GM21390 (cell line): ENCODE measurements at regions not wholly inside any gene's neighbourhood (a gene's known extent, or its start where the extent isn't known, plus 50 kb on each side); places are given as distances from the start of the nearest gene placed in this dataset.

ENCODE experiments used
- ATAC-seq: cut with Tn5 transposase; IDR thresholded peaks from one replicate; pipeline ENCODE4 v1.9.1; 2021; ENCODE audit not compliant: unreplicated experiment

DNA sequence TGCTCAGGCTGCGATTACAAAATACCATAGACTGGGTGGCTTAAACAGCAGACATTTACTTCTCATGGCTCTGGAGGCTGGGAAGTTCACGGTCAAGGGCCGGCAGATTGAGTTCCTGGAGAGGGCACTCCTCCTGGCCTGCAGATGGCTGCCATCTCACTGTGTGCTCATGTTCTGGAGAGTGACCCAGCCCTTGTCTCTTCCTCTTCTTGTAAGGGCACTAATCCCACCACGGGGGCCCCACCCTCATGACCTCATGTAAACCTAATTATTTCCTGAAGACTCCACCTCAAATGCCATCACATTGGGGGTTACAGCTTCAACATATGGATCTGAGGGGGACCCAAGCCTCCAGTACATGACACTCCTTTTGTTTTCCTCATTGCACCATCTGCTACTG, 56.0 kb upstream of the CLDN10 start:
- ATAC-seq = no peak

DNA sequence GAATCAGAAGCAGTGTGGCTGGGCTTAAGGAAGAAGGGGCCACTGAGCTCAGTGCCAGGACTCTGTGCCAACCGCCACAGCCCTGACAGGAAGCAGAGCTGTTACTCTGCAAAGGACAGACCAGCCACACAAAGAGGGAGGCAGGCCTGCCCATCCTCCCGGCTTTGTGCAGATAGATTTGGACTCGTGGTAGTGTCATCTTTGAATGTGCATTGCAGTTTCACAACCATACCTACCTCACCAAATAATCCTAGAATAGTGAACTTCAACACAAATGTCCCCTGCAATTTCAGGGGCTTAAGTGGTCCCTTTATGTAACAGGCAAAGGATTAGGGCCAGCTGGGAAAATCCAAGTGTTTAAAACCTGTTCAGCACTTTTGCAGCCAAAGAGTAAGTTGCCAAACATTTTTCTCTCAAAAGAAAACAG, 55.1 kb upstream of the CLDN10 start:
- ATAC-seq = no peak

DNA sequence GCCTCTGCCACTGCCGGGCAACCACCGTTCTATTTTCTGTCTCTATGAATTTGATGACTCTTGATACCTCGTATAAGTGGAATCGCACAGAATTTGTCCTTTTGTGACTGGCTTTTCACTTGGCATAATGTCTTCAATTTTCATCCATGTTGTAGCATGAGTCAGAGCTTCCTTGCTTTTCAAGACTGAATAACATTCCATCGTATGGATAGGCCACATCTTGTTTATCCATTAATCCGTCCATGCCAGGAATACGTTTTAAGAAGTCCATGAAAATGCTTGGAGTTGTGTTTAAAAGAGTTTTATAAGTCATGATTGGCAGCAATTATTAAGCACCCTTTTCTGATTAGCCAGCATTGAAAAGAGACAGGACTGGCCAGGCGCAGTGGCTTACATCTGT, 53.6 kb upstream of the CLDN10 start:
- no peak for ATAC-seq

DNA sequence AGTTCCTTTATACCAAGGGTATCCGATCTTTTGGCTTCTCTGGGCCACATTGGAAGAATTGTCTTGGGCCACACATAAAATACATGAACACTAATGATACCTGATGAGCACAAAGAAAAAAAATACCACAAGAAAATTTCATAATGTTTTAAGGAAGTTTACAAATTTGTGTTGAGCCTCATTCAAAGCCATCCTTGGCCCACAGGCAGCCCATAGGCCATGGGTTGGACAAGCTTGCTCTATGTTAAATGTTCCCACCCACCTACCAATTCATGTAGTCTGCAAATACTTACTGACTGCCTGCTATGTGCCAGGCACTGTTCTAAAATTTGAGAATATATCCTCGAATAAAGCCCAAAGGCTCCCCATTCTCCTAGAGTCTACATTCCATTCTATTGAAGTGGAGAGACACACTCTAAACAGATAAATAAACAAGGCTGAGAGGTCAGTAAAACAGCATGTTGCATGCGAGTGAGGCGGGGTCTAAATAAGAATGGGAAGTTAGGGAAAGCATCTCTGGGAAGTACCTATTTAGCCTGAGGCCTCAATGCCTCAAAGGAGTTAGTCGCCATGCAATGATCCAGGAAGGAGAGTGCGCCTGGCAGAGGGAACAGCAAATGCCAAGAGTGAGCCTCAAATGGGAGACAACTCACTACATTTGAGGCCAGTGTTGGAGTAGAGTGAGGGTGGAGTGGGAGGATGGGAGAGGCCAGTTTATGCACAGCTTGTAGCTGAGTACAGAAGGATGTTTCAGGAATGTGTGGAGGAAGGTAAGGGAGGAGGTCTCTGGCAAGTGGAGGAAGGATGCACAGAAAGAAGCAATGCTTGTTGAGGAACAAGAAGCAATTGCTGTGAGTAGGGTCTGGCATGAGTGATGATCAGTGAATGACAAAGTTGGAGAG, 52.5 kb upstream of the CLDN10 start:
- ATAC-seq = no peak

DNA sequence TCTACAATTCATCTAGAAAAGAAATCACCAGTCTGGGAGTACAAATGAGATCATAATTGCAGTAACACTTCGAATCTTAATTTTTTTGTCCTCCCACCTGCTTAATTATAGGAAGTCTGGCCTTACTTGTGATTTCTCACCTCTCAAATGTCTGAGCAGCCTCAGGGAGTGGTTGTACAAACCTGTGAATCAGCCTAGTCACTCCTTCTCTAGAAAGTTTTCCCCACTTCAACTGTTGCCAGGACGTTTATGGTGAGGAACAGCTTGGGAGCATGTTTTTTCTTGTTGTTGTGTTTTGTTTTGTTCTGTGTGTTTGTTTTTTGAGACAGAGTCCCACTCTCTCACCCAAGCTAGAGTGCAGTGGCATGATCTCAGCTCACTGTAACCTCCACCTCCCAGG, 50.3 kb upstream of the CLDN10 start:
- ATAC-seq = no peak
